Fibroblast of gingiva (primary cell): ENCODE measurements at regions not wholly inside any gene's neighbourhood (a gene's known extent, or its start where the extent isn't known, plus 50 kb on each side); places are given as distances from the start of the nearest gene placed in this dataset.
A peak's percentile ranks its signal among the peaks of the same experiment; 100 is the strongest.
"Not testable (repeated sequence)": the region's sequence is repeated elsewhere in the genome, so short reads cannot be mapped to it uniquely, and the experiment has no call there.

ENCODE experiments used
- DNase-seq: peaks from one replicate; pipeline ENCODE4 v3.0.0-alpha.2; 2011; ENCODE audit warnings: low read depth

- DNase-seq, result no peak
Observed at GRCh38 chr14:44385906-44386305, 121.2 kb downstream of the FSCB start.

- not testable (repeated sequence) for DNase-seq
Observed at GRCh38 chr14:44385296-44385695, 121.8 kb downstream of the FSCB start.

- not testable (repeated sequence) for DNase-seq
Observed at GRCh38 chr14:44384601-44385293, 122.3 kb downstream of the FSCB start.

GRCh38 chr14:44384093-44384492 lies 123.0 kb downstream of the FSCB start:
- DNase-seq, result no peak

GRCh38 chr14:44383636-44384035 lies 123.4 kb downstream of the FSCB start:
- peak; percentile 41 for DNase-seq

- peak; percentile 19 for DNase-seq
Observed at GRCh38 chr14:44379292-44379977, 127.6 kb downstream of the FSCB start.

- DNase-seq, result no peak
Observed at GRCh38 chr14:44374906-44375305, 132.2 kb downstream of the FSCB start.

GRCh38 chr14:44372807-44373489 lies 134.1 kb downstream of the FSCB start:
- DNase-seq, result no peak

GRCh38 chr14:44372231-44372630 lies 134.9 kb downstream of the FSCB start:
- DNase-seq, result no peak

GRCh38 chr14:44370727-44371126 lies 136.4 kb downstream of the FSCB start:
- peak; percentile 18 for DNase-seq

GRCh38 chr14:44369401-44370123 lies 137.5 kb downstream of the FSCB start:
- no peak for DNase-seq

GRCh38 chr14:44361083-44361482 lies 146.0 kb downstream of the FSCB start:
- no peak for DNase-seq

- DNase-seq, result peak; percentile 5
Observed at GRCh38 chr14:44353805-44354204, 153.3 kb downstream of the FSCB start.

GRCh38 chr14:44352201-44352600 lies 154.9 kb downstream of the FSCB start:
- no peak for DNase-seq

GRCh38 chr14:44347316-44347715 lies 159.8 kb downstream of the FSCB start:
- no peak for DNase-seq

- DNase-seq, result no peak
Observed at GRCh38 chr14:44341116-44341515, 166.0 kb downstream of the FSCB start.

- no peak for DNase-seq
Observed at GRCh38 chr14:44339862-44340261, 167.2 kb downstream of the FSCB start.

- no peak for DNase-seq
Observed at GRCh38 chr14:44339231-44339630, 167.9 kb downstream of the FSCB start.

- DNase-seq, result no peak
Observed at GRCh38 chr14:44317441-44317746, 189.7 kb downstream of the FSCB start.

- peak; percentile 92 for DNase-seq
Observed at GRCh38 chr14:44316647-44317440, 190.2 kb downstream of the FSCB start.

GRCh38 chr14:44309331-44309730 lies 197.8 kb downstream of the FSCB start:
- no peak for DNase-seq

- no peak for DNase-seq
Observed at GRCh38 chr14:44300916-44301315, 206.2 kb downstream of the FSCB start.
